Kidney glomerular epithelial cell (primary cell): ENCODE measurements at regions not wholly inside any gene's neighbourhood (a gene's known extent, or its start where the extent isn't known, plus 50 kb on each side); places are given as distances from the start of the nearest gene placed in this dataset.
A peak's percentile ranks its signal among the peaks of the same experiment; 100 is the strongest.

Experiments
- DNase-seq: peaks from one replicate; lab custom pipeline; 2025; lab: John Stamatoyannopoulos, UW

DNA sequence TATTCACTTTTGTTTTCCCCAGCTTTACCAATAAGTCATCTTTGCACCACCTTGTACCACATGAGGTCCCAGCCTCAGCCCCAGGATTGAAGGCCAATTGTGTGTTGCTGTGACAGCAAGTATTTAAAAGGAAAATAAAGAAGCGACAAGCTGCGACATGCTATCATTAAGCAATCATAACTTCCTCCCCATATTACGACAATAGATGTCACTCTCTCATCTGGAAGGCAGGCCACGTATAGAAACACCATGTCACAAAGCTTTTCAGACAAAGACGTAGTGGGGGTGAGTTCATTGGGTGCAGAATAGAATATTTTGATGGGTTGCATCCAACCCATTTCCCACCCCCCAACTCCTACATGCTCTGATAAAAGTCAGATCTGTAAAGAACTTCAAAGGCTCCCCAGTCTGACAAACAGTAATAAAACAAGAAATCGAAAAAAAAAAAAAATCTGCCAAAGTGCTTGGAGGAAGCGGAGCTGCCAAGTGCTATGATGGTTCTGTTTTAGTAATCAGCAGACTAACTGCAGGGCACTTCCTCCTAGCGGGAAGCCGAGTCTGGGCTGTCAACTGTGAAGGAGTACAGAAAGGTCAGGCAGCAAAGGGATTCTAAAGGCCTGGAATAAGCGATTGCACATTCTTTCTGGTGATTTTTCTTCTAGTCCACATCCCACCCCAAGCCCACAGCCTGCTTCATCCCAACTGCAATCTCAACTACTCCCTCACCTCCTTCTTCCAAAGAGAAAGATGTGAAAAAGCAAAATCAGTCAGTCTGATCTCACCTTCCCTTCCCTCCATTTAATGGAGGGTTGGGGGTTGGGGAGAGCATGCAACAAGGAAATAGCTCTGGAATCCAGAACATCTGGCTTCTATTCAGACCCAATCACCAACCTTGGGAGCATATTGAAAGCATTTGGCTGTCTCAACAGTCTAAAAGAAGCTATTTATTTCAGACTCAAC is 131.4 kb upstream of the UBASH3B start:
- DNase-seq, result peak; percentile 17

DNA sequence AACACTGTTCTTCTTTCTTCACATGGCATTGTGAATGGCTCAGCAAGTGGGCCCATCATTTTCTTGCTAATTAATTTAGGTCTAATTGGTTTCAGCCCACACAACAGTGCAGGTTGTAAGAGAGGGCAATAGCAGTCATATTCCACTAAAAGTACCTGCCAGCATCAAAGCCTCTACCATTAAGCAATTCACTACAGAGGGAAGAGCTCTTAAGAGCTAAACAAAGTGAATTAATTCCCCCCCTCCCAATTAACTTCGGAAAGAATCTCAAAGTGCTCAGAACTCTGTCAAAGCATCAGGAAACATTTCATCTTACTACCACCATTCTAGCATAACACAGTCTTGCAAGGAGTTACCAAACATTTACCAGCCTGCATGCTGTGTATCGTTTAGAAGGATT is 133.9 kb upstream of the UBASH3B start:
- no peak for DNase-seq

DNA sequence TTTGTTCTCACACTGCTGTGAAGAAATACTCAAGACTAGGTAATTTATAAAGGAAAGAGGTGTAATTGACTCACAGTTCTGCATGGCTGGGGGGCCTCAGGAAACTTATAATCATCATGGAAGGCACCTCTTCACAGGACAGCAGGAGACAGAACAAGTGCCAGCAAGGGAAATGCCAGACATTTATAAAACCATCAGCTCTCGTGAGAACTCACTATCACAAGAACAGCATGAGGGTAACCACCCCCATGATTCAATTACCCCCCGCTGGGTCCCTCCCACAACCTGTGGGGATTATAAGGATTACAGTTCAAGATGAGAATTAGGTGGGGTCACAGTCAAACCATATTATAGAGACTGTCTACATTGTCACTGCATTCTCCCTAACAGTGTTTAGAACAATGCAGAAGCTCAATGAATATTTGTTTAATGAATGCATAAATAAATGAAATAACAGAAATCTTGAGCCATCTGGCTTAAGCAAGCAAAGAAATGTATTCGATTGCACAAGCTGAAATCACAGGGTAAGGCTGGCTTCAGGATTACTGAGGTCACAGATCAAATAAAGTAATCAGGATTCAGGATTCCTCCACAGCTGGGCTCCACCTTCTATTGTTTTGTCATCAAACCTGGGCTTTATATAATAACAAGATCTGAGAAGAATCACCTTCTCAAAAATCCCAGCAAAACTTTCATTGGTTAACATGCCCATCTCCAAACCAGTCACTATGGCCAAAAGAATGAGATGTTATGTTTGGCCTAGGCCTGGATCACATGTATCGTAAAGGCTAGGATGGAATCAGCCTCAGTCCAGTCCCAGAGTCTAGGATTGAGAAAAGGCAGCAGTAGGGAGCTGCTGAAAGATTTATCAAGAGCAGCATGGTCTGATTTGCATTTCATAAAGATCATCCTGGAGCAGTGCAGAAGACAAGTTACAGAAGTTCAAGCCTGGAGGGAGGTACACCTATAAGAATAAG is 137.8 kb upstream of the UBASH3B start:
- no peak for DNase-seq

DNA sequence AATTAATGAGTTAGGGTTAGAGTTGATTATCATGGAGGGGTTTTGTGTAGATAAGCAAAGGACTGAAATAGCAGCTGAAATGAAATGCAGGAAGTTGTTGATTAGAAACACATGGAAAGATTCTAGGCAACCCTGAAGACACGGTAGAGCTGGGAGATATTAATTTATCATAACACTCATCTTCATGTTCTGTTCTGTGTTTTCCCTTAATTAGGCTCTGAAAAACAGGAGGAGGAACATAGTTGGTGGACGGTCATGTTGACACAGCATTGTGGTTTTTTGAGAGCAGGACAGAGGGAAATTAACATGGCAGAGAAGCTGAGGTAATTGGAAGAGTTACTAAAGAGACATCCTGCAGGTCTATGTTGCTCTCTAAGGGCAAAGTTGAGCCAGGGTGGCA is 138.8 kb upstream of the UBASH3B start:
- DNase-seq, result no peak

DNA sequence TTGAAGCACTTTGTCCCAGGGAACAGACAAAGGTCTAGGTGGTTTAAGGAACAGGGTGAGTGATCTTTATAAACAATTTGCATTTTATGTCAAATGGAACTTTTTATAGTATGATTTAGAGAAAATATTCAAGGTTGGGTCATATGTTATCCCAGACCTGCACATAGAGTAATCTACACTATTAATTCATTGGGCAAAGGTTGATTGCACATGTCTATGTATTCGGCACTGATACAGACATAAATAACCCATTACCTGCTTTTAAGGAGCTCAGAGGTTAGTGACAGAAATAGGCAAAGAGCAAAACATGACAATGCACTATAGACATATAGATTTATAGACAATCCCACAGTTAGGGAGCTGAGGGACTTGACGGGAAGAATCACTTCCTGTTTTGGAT is 141.5 kb upstream of the UBASH3B start:
- DNase-seq, result no peak

DNA sequence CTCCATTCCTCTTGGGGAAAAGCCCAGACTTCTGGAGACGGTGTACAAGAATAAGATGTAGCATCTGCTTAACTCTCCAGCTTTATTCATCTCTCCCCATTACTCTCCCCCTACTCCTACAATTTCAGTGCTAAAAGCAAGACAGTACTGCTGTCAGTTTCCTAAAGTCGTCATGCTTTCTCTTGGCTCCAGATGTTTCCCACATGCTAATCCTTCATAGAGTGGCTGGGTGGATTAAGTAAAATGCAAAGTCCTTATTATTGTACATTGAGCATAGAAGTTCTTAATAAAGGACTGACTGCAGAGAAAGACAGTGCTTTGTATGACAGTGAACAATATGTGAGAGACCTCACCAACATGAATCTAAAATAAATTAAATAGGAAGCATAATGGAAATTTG is 142.2 kb upstream of the UBASH3B start:
- DNase-seq, result no peak

DNA sequence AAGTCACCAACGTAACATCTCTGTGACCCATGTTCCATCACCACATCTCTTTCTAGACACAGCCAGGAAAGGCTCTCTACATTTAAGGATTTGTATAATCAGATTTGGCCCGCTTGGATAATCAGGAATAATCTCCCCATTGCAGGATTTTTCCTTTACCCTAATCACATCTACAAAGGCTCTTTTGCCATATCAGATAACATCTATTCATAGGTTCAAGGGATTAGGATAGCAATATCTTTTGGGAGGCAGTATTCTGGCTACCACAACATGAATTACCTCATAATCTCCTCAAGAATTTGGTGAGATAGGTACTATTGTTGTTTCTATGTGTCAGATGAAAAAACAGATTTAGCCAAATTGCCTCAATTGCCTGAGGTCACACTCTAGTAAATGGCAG is 142.8 kb upstream of the UBASH3B start:
- DNase-seq, result no peak

DNA sequence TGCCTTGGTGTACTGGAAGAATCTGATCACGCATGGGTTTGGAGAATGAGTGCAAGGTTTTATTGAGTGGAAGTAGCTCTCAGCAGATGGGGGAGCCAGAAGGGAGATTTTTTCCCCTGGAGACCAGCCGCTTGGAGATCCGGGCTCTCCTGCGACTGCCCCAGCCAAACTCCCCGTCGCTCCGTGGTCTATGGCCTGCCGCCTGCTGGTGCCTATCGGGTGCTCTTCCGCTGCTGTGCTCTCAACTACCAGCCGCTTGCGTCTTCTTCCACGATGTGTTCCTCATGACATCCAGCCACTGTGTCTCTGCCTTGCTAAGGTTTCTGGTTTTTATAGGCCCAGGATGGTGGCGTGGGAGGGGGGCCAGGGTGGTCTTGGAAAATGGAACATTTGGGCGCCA is 145.6 kb upstream of the UBASH3B start:
- no peak for DNase-seq

DNA sequence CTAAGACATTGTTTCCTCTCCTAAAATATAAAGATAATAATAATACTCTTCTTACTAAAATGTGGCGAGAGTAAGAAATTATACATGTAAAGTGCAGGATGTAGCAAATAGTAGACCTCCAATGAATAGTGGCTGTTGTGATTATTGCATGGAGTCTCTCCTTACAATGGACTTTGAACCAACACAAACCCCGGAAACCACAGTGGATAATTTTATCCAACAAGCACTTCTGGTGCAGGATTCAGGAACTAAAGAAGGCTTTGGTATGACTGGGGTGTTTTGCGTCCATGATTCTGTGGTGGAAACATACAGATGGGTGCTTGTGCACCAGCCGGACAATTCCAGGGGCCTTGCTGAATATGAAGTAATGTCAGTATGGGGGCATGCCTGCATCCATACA is 146.4 kb upstream of the UBASH3B start:
- no peak for DNase-seq

DNA sequence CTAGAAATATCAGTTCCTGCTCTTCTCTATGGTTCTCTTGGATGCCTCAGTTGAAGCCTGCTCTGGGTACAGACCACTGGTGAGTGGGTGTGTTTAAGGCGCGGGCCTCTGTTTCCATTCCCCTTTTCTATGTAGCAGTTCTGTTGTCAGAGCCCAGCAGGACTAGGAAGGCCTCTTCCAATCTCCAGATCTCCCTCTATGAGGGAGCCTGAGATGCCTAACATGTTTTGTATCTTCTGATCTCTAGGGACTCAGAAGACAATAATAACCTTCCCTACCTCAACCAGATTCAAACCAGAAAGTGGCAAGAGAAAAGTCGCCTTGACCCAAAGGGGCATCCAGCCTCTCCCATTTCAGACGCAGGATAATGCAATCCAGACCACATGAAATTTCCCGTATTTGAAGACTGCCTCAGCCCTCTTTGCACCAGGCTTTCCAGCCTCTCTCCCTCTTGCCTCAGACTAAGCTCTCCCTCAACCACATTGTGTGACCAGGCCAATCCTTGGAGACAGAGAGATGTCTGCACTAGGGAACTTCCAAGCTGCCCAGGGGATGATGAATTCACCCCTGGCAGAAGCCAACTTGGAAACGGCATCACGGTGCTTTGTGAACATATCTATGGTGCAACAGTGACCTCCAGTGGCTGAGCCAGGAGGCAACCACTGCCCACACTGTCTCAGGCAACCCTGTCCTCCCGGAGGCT is 150.1 kb upstream of the UBASH3B start:
- peak; percentile 83 for DNase-seq

DNA sequence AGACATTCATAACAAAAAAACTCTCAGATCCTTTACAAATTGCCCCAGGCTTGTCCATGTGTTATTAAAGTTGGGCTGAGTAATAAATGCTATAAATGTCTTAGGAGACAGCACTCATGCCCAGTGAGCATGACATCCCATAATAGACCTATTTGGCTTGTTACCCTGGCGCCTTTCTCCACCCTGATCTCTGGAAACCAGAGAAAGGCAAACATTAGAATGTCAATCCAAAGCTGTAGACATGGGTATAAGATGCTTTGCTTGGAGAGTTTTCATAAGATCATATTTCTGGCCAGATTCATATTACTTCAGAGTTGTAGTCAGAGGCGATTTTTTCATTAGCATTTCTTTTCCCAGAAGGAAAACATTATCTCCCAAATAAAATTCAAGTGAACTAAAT is 161.3 kb upstream of the UBASH3B start:
- no peak for DNase-seq

DNA sequence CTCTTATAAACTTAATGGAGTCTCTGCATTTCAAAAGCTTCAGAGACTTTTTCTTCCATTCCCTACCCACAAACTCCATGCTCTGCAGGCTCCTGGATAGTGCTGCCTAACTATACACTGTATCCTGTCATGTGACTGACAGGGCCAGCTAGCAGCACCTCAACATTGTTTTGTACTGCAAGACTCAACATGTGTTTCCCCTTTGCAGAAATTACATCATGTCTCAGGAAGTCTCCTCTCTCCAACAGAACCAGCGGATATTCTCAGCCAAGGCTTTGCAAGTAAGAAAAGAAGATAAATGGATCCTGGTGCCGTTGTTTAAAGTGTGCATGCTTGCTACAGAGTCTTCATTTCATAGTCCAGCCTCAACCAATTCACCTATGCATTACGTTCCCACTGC is 164.0 kb upstream of the UBASH3B start:
- no peak for DNase-seq

DNA sequence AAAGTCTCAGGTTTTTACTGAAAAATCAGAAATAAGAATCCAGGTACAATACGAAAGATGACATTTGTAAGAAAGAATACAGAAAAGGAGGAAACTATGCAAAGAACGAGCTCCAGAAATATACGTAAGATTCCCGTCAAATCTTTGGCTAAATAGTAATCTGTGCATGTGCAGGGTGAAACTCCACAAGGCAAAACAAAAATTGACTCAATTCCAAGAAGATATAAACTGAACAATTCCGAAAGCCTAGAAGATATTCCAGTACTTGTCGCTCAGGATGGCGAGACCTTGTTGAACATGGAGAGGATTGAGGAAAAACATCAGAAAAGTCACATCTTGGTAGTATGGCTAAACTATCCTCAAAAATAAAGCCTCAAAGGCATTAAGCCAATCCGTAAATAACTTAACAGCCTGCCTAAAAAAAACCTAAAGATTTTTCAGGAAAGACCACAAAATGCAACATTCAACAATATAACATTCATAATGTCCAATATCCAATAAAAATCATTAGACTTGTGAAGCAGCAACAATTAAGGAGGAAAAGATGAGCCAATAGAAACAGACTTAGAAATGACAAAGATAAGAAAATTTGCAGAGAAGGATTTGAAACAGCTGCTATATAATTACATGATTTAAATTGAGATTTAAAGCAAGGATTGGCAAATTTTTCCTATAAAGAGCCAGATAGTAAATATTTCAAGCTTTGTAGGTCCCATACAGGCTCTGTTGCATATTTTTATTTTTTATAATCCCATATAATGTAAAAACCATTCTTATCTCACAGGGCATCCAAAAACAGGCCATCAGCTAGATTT is 166.4 kb upstream of the UBASH3B start:
- no peak for DNase-seq

DNA sequence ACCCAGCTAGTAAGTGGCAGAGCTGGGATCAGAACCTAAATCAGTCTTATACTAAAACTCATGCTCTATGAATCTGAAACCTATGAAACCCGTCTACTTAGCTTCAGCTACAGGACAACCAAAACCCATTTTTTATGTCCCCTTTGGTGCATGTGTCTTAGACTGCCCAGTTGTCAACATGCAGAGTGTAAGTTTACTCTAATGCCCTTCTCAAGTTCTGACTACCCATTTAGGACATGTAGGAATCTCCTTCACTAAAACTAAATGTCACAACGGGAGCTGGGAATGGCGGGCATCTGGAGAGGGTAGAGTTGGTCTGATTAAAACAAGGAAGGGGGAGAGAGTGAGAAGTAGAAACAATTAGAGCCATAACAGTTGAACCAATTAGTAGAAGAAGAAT is 167.9 kb upstream of the UBASH3B start:
- no peak for DNase-seq

DNA sequence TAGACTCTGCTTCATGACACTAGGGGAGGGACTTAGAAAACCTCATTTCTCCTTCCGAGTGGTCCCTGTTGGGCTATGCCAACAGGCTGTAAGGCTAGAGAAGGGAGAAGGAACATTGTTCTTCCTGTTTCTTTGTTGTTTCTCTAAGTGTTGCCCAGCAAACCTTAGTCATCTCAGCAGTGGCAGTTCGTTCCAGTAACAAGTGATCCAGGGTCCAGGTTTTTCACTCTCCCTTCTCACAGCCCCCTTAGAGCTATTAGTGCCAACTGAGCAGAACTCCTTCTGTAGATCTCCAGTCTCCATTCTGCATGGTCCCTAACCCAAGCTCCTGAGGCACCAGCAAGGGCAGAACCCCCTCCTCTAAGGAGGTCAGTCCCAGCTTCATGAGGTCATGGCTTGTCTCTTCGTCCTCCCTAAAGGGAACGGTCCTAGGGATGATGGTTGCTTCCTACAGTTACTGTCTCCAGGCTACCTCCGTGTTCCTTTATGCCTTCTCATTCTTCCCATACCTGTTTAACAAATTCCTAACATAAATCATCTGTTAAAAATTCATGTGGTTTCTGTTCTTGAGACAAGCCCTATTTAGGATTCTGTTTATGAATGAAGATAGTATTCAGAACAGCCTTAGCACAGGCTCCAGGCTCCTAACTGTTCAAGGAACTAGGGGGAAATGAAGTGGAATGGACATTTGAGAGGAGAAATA is 168.6 kb upstream of the UBASH3B start:
- DNase-seq, result no peak

DNA sequence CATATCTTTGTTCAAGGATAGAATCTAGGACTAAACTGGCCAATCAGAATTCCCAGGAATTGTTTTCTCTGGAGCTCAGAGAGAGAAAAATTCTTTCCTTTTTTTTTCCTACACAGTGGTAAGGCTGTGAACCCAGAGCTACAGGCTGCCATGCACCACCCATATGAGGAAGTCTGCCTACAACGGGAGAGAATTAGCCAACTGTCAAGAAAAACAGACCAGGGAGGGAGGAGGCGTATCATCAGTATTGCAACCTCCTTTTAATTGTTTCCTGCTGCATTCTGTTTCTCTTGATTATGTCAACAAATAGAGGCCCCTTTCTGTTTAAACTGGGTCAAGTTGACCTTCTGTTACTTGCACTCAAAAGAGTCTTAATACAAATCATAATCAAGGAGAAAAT is 176.5 kb upstream of the UBASH3B start:
- DNase-seq, result no peak

DNA sequence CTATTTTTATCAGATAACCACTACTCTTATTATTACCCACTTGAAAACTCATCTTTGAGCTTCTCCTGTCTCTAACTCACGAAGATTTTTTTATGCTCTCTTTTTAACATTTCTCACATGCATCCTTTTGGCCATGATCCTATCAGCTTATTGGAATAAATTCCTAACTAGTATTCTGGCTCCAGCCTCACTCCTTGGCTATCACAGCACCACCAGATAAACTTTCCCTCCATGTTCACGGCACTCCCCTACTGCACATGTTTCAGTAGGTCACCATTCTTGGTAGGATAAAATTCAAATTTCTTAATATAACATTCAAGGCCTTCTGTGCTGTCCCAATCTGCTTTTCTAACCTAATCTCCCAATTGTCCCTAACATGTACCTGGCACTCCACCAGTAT is 186.6 kb upstream of the UBASH3B start:
- DNase-seq, result no peak

DNA sequence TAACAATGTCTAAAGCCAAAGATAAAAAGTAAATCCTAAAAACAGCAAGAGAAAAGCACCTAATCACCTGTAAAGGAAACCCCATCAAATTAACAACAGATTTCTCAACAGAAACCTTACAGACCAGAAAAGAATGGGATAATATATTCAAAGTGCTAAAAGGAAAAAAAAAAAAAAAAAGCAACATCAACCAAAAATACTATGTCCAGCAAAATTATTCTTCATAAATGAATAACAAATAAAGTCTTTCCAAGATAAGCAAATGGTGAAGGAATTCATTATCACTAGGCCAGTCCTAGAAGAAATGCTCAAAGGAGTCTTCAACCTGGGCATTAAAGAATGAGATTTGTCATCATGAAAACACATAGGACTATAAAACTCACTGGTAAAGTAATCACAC is 192.0 kb upstream of the UBASH3B start:
- DNase-seq, result no peak

DNA sequence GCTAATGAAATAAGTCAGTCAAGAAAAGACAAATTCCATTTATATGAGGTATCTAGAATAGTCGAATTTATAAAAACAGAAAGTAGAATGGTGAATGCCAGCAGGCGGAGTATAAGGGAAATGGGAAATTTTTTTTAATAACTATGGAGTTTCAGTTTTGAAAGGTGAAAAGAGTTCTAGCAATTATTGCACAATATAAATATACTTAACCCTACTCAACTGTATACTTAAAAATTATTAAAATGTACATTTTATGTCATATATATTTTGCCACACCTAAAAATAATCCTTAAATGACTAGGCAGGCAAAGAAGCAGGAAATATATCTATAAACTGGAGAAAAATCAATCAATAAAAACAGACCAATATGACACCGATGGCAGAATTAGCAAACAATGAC is 196.5 kb upstream of the UBASH3B start:
- DNase-seq, result no peak

DNA sequence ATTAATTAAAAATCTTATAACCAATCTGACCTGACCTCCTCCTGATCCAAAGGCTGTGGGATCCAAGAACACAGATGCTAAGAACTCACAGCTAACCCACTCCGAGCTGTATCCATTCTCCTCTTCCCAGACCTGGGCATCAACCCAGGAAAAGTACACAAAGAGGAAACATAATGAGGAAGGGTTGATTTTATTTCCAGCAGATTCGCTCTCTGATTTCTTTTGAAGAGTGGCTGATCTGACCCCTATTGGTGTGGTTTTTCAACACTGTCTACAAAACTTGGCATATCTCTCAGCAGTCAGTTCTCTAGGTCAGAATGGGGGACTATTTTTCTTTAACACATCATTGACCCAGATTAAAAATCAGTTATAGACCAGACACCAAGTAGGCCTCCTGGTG is 201.9 kb upstream of the UBASH3B start:
- no peak for DNase-seq

DNA sequence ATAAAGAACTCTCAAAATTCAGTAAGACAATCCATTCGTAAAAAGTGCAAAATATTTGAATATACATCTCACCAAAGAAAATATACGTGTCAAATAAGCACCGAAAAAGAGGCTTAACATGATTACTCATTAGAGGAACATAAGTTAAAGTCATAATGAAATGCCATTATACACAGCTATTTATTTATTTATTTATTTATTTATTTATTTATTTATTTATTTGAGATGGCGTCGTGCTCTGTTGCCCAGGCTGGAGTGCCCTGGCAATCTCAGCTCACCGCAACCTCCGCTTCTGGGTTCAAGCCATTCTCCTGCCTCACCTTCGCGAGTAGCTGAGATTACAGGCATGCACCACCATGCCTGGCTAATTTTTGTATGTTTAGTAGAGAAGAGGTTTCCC is 203.6 kb upstream of the UBASH3B start:
- no peak for DNase-seq
